SK-N-MC (cell line): ENCODE measurements at regions not wholly inside any gene's neighbourhood (a gene's known extent, or its start where the extent isn't known, plus 50 kb on each side); places are given as distances from the start of the nearest gene placed in this dataset.

Experiments used
- EZH2 ChIP-seq: fragments of 200-600 bp; sonication (generic); IDR thresholded peaks from one replicate; pipeline ENCODE4 v1.6.1; 2017; ENCODE audit warnings: antibody characterized with exemption
- POLR2AphosphoS5 ChIP-seq: IDR thresholded peaks from 2 replicates; pipeline ENCODE4 v1.6.1; 2012; ENCODE audit warnings: mild to moderate bottlenecking, low read depth, low read length, borderline replicate concordance

GRCh38 chr3:24899901-24900603, 405.4 kb upstream of the THRB start:
- TF ChIP-seq POLR2AphosphoS5 (no peak), EZH2 (no peak)
